ENCODE measurements at regions not wholly inside any gene's neighbourhood (a gene's known extent, or its start where the extent isn't known, plus 50 kb on each side); places are given as distances from the start of the nearest gene placed in this dataset.

DNA sequence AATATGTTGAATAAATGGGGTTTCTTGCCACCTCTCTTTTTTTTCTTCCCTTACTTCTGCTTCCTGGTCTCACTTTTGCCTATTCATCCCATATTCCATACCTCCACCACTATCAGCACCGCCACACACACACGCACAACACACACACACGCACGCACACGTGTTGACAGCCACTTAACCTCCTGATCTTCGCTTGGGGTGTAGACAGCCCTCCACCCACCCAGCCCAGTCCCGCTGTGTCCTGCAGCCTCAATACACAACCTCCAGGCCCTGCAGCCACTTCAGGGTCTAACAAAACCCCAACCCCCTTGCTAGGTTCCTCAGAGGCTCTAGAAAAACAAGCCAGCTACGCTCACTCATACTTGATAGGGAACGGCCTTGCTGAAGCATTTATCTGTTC is 72.3 kb downstream of the LINC00237 start:
- Mint-ChIP-seq H3K9me3 (no peaks in the 10 kb centered on the region), H3K27ac (no peak overlapping the region), H3K4me1 (ENCODE audit: low read depth) (no peaks in the 10 kb centered on the region), H3K36me3 (ENCODE audit: low read depth) (no peaks in the 10 kb centered on the region), H3K4me3 (no peak overlapping the region), H3K27me3 (ENCODE audit: insufficient read depth) (peaks cover 6% of the 10 kb centered on the region)
- intact Hi-C loops (cut with micrococcal nuclease) = no loop called here
- no peak for DNase-seq (ENCODE audit: low spot score)

DNA sequence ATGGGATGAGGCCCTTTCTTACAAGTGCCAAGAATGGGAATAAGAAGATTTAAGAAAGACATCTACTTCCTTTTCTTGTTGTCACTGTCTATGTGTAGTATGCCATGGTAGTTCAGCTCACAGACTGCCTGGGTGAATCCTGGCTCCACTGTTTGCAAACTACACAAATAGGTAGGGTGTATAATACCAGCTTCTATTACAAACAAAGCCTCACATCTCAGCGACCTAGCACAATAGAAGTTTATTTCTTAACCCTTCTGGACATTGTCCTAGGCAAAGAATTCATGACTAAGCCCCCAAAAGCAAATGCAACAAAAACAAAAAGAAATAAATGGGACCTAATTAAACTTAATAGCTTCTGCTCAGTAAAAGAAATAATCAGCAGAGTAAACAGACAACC is 74.5 kb downstream of the LINC00237 start:
- H3K36me3 Mint-ChIP-seq (ENCODE audit: low read depth) = no peaks in the 10 kb centered on the region
- H3K4me3 Mint-ChIP-seq = no peak overlapping the region
- DNase-seq (ENCODE audit: low spot score) = no peak
- H3K27me3 Mint-ChIP-seq (ENCODE audit: insufficient read depth) = peaks cover 6% of the 10 kb centered on the region
- H3K9me3 Mint-ChIP-seq = no peaks in the 10 kb centered on the region
- no peaks in the 10 kb centered on the region for H3K4me1 Mint-ChIP-seq (ENCODE audit: low read depth)
- intact Hi-C loops (cut with micrococcal nuclease) = no loop called here
- H3K27ac Mint-ChIP-seq = no peak overlapping the region

DNA sequence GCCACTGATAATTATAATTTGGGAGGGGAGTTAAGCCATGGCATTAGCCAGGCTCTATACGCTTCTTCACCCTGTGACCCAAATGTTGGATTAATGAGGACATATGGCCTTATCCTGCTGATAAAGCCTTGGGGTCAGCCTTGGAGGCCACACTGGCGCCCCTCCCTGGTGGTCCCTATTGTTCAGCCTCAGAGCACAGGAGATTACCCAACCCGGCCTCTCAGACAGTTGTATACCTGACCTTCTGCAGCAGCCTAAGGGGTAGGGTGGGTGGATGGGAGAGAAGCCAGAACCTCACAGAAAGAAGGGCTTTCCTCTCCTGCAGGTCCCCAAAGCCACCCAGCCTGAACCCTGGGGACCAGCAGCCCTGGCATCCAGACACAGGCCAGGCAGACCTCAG is 76.8 kb downstream of the LINC00237 start:
- H3K36me3 Mint-ChIP-seq (ENCODE audit: low read depth) = no peaks in the 10 kb centered on the region
- peaks cover 6% of the 10 kb centered on the region for H3K27me3 Mint-ChIP-seq (ENCODE audit: insufficient read depth)
- no peak overlapping the region for H3K27ac Mint-ChIP-seq
- DNase-seq (ENCODE audit: low spot score) = no peak
- no peaks in the 10 kb centered on the region for H3K9me3 Mint-ChIP-seq
- no peaks in the 10 kb centered on the region for H3K4me1 Mint-ChIP-seq (ENCODE audit: low read depth)
- intact Hi-C loops (cut with micrococcal nuclease) = no loop called here
- H3K4me3 Mint-ChIP-seq = no peak overlapping the region

DNA sequence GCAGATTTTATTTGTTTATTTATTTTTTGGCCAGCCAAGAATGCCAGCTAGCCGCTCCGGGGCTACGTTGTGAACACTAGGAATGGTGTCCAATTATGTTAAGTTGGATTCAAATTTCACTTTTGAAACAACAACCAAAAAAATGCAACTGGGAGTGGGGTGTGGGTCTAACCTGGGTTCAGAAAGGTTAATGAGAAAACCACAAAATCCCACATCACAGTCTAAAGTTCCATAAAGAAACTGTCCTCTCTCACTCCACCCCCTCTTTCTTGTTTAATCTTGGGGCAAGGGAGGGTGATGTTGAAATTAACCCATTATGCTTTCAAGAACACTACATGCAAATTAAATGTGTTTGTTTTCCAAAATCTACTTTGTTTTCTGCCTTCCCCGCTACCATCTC is 77.2 kb downstream of the LINC00237 start:
- intact Hi-C loops (cut with micrococcal nuclease) = no loop called here
- H3K36me3 Mint-ChIP-seq (ENCODE audit: low read depth) = no peaks in the 10 kb centered on the region
- H3K27me3 Mint-ChIP-seq (ENCODE audit: insufficient read depth) = peaks cover 6% of the 10 kb centered on the region
- no peaks in the 10 kb centered on the region for H3K9me3 Mint-ChIP-seq
- no peak overlapping the region for H3K27ac Mint-ChIP-seq
- no peaks in the 10 kb centered on the region for H3K4me1 Mint-ChIP-seq (ENCODE audit: low read depth)
- DNase-seq (ENCODE audit: low spot score) = no peak
- no peak overlapping the region for H3K4me3 Mint-ChIP-seq

DNA sequence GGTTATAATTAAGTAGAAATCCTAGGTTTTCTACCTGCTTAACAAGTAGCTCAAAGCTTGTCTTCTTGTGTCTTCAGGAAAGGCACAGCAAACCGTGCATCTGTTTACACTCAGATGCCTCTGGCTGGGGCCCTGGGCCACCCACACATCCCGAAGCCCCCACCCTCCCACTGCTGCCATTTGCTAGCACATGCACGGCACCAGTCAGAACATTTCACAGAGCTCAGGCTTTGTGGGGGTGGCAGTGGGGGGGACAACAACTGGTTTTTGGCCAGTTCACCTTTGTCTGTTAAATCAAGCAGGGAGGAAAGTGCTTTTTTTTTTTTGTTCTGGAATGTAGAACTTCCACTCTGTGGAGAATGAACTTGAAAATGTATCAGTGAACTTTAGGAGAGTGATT is 77.7 kb downstream of the LINC00237 start:
- Mint-ChIP-seq H3K36me3 (ENCODE audit: low read depth) (no peaks in the 10 kb centered on the region), H3K4me3 (no peak overlapping the region), H3K27me3 (ENCODE audit: insufficient read depth) (peaks cover 6% of the 10 kb centered on the region), H3K27ac (no peak overlapping the region), H3K9me3 (no peaks in the 10 kb centered on the region), H3K4me1 (ENCODE audit: low read depth) (no peaks in the 10 kb centered on the region)
- intact Hi-C loops (cut with micrococcal nuclease) = no loop called here
- no peak for DNase-seq (ENCODE audit: low spot score)

DNA sequence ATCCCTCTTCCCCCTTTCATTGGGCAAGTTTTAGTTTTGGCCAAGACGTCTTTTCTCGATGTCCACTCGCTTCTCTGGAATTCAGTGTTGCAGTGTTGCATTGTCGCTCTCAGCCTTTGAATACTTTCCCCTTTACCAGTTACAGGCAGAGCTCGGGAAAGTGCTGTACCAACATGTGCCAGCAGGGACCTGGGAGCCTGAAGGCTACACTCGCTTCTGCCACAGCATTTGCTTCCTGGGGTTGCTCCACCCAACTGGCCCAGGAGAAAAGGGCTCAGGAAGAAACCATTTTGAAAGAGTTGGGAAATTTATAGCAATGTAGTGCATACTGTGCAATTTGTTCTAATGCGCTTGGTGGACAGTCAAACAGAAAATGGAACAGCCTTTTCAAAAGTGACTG is 78.6 kb downstream of the LINC00237 start:
- intact Hi-C loops (cut with micrococcal nuclease) = no loop called here
- H3K4me1 Mint-ChIP-seq (ENCODE audit: low read depth) = no peaks in the 10 kb centered on the region
- no peak overlapping the region for H3K27ac Mint-ChIP-seq
- H3K4me3 Mint-ChIP-seq = no peak overlapping the region
- peaks cover 6% of the 10 kb centered on the region for H3K27me3 Mint-ChIP-seq (ENCODE audit: insufficient read depth)
- no peaks in the 10 kb centered on the region for H3K36me3 Mint-ChIP-seq (ENCODE audit: low read depth)
- H3K9me3 Mint-ChIP-seq = no peaks in the 10 kb centered on the region
- DNase-seq (ENCODE audit: low spot score) = no peak

DNA sequence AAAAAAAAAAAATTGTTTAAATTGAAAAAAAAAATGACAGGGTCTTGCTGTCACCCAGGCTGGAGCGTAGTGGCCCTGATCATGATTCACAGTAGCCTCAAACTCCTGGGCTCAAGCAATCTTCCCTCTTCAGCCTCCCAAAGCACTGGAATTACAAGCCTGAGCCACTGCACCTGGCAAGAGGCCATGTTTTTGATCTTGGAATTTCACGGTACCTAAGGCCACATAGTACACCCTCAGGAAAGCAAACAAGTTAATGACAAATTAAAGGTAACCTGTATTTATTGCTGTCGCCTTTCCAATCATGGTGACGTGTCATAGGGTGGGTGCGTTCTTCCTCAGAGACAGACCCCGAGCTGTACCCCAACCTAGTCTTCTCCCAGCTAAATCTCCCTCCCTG is 79.2 kb downstream of the LINC00237 start:
- peaks cover 5% of the 10 kb centered on the region for H3K27me3 Mint-ChIP-seq (ENCODE audit: insufficient read depth)
- intact Hi-C loops (cut with micrococcal nuclease) = no loop called here
- H3K4me3 Mint-ChIP-seq = no peak overlapping the region
- no peaks in the 10 kb centered on the region for H3K4me1 Mint-ChIP-seq (ENCODE audit: low read depth)
- DNase-seq (ENCODE audit: low spot score) = no peak
- H3K27ac Mint-ChIP-seq = no peak overlapping the region
- H3K9me3 Mint-ChIP-seq = no peaks in the 10 kb centered on the region
- no peaks in the 10 kb centered on the region for H3K36me3 Mint-ChIP-seq (ENCODE audit: low read depth)

DNA sequence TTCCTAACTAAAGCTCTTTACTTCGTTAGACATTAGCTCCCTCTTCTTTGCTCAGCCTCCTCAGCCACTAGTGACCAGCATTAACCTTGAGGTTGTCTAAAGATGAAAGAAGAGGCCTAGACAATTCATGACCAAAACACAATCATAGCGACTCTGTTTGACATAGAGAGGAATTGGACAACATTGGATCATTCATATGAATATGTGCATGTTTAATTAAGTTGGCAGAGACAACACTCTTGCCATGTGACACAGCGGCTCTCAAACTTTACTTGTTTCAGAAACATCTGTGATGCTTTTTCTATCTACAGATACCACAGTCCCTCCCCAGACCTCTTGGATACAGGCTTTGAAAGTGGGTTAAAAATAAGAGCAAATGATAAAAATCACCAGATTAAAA is 81.7 kb downstream of the LINC00237 start:
- no peaks in the 10 kb centered on the region for H3K9me3 Mint-ChIP-seq
- no peaks in the 10 kb centered on the region for H3K4me1 Mint-ChIP-seq (ENCODE audit: low read depth)
- no peak overlapping the region for H3K27ac Mint-ChIP-seq
- intact Hi-C loops (cut with micrococcal nuclease) = no loop called here
- no peaks in the 10 kb centered on the region for H3K36me3 Mint-ChIP-seq (ENCODE audit: low read depth)
- no peak overlapping the region for H3K4me3 Mint-ChIP-seq
- DNase-seq (ENCODE audit: low spot score) = no peak
- peaks cover 14% of the 10 kb centered on the region for H3K27me3 Mint-ChIP-seq (ENCODE audit: insufficient read depth)

DNA sequence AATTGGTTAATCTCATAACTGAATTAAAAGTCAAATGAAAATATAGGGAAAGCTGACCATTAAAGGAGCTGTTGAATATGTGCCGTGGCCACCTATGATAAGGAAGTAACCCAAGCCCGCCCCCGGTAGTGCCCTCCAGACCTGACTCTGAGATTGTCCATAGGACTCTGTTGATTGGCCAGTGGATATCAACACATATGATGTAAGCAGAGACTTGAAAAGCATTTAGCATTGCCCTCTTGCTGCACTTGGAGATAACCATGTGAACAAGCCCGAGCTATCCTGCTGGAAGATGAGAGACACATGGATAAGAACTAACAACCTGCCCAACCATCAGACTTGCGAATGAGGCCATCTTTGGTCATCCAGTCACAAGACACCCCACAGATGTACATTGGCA is 83.2 kb downstream of the LINC00237 start:
- Mint-ChIP-seq H3K36me3 (ENCODE audit: low read depth) (no peaks in the 10 kb centered on the region), H3K27me3 (ENCODE audit: insufficient read depth) (peaks cover 25% of the 10 kb centered on the region), H3K9me3 (no peaks in the 10 kb centered on the region), H3K4me1 (ENCODE audit: low read depth) (no peaks in the 10 kb centered on the region), H3K4me3 (no peak overlapping the region), H3K27ac (no peak overlapping the region)
- no peak for DNase-seq (ENCODE audit: low spot score)
- intact Hi-C loops (cut with micrococcal nuclease) = no loop called here

DNA sequence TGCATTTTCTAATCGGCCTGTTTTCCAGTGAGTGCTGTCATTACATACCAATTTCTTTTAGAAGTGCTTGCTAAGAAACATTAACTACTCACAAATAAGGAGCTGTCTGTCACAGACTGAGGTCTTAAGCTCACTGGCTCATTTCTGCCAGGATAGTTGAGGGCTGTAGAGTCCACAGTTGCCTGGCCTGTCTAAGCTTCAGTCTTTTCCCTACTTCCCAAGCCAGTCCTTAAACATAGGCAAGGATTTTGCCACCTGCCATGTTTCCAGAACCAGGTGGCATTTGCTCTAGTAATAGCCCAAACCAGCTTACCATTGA is 84.7 kb downstream of the LINC00237 start:
- Mint-ChIP-seq H3K4me1 (ENCODE audit: low read depth) (no peaks in the 10 kb centered on the region), H3K36me3 (ENCODE audit: low read depth) (no peaks in the 10 kb centered on the region), H3K9me3 (no peaks in the 10 kb centered on the region), H3K4me3 (no peak overlapping the region), H3K27me3 (ENCODE audit: insufficient read depth) (peaks cover 30% of the 10 kb centered on the region), H3K27ac (no peak overlapping the region)
- intact Hi-C loops (cut with micrococcal nuclease) = no loop called here
- no peak for DNase-seq (ENCODE audit: low spot score)

DNA sequence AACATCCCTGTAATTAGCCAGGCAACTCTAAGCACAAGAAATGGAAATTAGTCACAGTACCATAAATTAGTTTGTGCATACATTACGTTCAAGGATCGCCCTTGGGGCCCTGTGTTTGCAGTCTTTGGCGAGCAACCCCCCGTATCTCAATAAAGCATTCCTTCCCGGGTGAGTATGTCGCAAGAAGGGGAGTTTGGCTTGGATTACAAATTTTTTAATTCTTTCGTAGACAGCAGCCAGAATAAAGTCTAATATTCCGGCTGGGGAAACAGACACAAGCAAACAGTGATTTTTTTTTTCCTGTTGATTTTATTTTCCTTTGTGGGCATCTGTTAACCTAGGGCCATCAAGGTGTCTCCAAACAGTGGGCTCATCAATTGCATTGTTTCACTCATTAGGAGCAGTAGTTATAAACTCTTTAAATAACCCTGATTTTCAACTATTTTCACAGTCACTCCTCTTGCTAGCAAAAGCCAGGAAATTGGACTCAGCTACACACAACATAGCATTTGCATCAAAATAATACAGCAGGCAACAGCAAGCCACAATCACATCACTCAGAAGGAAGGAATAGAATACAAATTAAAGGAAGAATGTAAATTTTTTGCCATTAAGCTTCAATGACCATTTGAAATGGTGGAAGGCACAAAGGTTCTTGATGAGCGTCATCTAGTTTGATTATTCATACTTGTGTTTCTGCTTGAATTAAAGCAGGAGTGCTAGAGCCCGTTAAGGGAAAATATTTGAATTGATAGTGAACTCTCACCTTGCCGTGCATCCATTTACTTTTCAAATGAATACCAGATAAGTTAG is 85.3 kb downstream of the LINC00237 start:
- no peaks in the 10 kb centered on the region for H3K36me3 Mint-ChIP-seq (ENCODE audit: low read depth)
- H3K4me1 Mint-ChIP-seq (ENCODE audit: low read depth) = no peaks in the 10 kb centered on the region
- peaks cover 30% of the 10 kb centered on the region for H3K27me3 Mint-ChIP-seq (ENCODE audit: insufficient read depth)
- no peak for DNase-seq (ENCODE audit: low spot score)
- H3K9me3 Mint-ChIP-seq = no peaks in the 10 kb centered on the region
- no peak overlapping the region for H3K27ac Mint-ChIP-seq
- no peak overlapping the region for H3K4me3 Mint-ChIP-seq
- intact Hi-C loops (cut with micrococcal nuclease) = no loop called here

DNA sequence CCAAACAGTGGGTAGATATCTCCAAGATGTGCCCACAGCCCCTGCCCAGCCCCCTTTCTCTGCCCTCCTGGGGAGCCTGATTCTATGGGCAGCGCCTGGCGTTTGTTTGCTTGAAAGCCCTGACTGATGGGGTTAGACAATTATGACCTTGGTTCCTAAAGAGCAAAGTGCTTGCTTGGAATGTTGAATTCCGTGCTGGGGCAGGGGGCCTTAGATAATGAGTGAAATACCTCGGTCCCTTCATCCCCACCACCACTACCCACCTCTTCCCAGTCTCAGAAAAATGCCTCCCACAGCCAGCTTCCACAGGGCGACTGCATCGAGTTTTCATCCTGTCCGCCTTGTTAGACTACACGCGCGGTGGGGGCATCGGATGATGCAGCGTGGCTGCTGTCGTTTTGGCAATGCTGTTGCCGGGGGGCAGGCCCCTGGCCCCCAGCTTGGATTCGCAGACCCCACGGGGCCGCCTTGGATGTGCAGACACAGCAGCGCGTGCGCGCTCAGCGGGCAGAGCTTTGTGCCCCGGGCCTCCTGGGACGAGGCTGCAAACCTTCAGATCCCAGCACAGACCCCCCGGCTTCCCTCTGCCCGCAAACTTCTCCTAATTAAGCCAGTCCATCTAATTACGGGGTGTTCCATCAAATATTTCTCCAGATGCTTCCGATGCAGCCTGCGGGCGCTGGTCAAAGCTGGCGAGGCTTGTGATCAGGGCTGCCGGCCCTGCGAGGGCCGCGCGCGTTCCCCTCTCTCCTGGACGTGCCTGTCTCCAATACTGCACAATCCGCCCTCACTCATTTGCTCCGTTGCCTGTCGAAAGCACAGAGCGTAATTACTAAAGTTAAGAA is 86.1 kb downstream of the LINC00237 start:
- H3K4me1 Mint-ChIP-seq (ENCODE audit: low read depth) = no peaks in the 10 kb centered on the region
- H3K4me3 Mint-ChIP-seq = no peak overlapping the region
- peaks cover 30% of the 10 kb centered on the region for H3K27me3 Mint-ChIP-seq (ENCODE audit: insufficient read depth)
- DNase-seq (ENCODE audit: low spot score) = no peak
- H3K9me3 Mint-ChIP-seq = no peaks in the 10 kb centered on the region
- no peaks in the 10 kb centered on the region for H3K36me3 Mint-ChIP-seq (ENCODE audit: low read depth)
- intact Hi-C loops (cut with micrococcal nuclease) = no loop called here
- no peak overlapping the region for H3K27ac Mint-ChIP-seq

DNA sequence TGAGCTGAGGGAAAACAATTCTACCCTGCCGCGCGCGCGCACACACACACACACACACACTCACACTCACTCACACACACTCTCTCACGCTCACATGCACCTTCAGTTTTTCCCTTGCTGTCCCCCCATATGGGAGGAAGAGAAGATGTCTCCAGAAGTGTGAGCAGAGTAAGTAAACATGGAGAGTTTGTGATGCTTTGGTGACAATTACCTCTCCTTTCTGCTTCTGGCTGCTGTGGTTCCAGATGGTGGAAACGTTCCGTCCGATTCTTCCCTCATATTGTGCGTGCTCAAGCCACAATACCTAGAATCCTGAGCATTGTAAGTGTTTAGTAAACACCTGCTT is 86.7 kb downstream of the LINC00237 start:
- H3K27ac Mint-ChIP-seq = no peak overlapping the region
- intact Hi-C loops (cut with micrococcal nuclease) = no loop called here

More for the DNA sequence above, 86.7 kb downstream of the LINC00237 start:
- Mint-ChIP-seq H3K4me1 (ENCODE audit: low read depth) (no peaks in the 10 kb centered on the region), H3K4me3 (no peak overlapping the region), H3K9me3 (no peaks in the 10 kb centered on the region), H3K27me3 (ENCODE audit: insufficient read depth) (peaks cover 30% of the 10 kb centered on the region), H3K36me3 (ENCODE audit: low read depth) (no peaks in the 10 kb centered on the region)
- no peak for DNase-seq (ENCODE audit: low spot score)

Measured in activated T-helper 1 cell treated with anti-CD3 and anti-CD28 coated beads, Interleukin-12 subunit alpha, Interleukin-12 subunit beta, Interleukin-2, Interleukin-4 antibody, amounts not matched to agents 30 ng/mL and 10 ng/mL and 1 ng/mL, durations not matched to agents 14 hours and 24 hours and 36 hours (primary cell).